Stimulated activated CD4-positive, alpha-beta T cell treated with anti-CD3 and anti-CD28 coated beads, Interleukin-15, amount 100 ng/mL, for 1 hour (primary cell): ENCODE measurements at regions not wholly inside any gene's neighbourhood (a gene's known extent, or its start where the extent isn't known, plus 50 kb on each side); places are given as distances from the start of the nearest gene placed in this dataset.

ENCODE experiments used
- DNase-seq, 2 donors: peaks; one replicate each; pipeline ENCODE4 v3.0.0-alpha.2; 2020; ENCODE audit warnings: low read depth in 1 of 2, low spot score in 1 of 2

DNA sequence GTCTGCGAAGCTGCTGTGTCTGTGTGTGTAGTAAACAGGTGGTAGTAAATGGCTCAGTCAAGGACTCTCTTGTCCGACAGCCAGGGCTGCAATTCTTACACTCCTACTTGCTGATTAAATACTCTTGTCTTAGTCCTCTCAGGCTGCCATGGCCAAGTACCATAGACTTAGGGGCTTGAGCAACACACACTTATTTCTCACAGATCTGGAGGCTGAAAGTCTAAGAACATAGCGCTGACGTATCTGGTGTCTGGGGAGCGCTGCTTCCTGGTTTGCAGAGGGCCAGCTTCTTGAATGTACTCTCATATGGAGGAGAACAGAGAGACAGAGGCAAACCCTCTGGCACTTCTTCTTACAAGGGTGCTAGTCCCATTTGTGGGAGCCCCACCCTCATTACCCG is 411.0 kb downstream of the MED10 start:
- DNase-seq = no peak

DNA sequence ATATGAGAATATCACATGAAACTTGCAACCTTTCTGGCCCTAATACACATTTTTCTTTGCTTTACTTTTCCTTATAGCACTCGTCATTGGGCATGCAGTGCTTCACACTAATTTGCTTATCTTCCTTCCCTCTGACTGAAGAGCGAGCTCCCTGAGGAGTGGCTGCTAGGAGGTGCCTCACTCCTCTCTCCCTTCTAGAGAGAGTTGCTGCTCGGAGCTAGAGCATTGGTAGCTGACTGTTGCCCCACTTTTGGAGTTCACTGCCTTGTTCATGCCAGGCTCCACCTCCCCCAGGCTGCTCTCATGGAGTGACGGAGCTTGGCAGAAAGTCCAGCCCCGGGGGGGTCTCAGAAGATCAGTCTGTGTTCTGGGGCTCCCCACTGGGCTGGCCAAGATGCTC is 413.2 kb downstream of the MED10 start:
- DNase-seq = no peak

DNA sequence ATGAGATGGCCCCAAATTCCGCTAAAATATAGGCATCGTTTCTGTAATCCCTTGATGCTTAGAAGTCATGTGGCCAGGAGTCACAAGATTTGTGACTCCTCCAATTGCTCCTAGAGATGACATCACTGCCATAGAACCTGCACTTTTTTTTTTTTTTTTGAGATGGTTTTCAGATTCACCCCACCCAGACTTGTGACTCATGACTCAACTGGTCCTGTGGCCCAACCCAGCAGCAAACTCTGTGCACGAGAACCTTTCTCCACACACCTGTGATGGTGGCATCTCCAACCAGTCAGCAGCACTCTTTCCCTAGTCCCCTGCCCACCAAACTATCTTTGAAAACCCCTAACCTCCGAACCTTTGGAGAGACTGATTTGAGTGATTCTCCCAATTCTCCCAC is 414.0 kb downstream of the MED10 start:
- DNase-seq = no peak

DNA sequence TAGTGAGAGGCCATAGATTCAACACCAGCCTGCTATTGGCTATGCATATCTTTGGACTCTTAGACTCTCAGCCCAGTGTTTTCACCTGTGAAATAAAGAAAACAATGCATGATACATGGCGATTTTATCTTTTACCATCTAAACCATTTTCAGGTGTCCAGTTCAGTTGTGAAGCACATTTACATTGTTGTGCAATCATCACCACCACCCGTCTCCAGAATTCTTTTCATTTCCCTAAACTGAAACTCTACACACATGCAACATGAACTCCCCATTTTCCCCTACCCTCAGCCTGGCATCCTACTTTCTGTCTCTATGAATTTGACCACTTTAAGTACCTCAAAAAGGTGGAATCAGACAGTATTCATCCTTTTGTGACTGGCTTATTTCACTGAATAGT is 420.6 kb downstream of the MED10 start:
- no peak for DNase-seq

DNA sequence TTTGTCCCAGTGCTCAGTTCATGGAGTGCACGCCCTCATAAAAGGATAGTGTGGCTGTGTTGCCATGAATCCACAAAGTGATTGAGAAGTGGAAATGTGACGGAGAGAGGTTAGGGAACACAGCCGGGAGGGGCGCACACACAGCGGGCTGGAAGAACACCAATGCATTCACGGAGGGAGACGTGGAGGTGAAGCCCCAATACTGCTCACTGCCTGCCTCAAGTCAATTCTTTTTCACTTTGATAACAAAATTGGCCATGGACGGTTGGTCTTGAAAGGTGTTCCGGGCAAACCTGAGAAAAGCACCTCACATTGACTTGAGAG is 424.1 kb downstream of the MED10 start:
- DNase-seq = no peak

DNA sequence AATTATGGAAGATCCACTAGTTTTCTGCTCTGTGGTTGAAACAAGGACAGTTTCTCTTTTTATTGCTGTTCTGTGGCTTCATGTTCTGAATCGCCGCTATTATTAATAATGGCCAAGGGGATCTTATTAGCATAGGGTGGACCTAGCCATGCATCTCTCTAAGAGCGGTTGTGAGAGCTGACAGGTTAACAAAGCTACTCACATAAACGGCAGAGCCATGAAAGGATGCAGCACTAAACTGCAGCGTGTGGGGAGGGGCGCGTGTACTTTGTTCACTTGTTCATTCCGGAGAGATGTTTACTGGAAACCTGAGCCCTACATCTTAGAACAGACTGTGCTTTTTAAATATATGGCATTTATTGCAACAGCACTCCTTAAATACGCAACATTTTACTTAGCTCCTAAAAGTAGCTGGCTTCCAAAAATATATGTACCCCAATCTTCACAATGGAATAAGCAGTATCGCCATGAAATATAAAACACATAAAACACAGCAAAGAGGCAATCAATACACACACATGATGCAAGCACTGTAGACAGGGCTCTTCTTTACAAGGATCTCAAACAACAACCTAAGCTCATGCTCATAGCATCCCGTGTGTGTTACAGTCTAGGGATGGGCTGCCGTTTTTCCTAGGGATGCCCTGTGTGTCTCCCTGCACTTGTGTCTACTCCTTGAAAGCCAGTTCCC is 424.6 kb downstream of the MED10 start:
- DNase-seq = no peak

DNA sequence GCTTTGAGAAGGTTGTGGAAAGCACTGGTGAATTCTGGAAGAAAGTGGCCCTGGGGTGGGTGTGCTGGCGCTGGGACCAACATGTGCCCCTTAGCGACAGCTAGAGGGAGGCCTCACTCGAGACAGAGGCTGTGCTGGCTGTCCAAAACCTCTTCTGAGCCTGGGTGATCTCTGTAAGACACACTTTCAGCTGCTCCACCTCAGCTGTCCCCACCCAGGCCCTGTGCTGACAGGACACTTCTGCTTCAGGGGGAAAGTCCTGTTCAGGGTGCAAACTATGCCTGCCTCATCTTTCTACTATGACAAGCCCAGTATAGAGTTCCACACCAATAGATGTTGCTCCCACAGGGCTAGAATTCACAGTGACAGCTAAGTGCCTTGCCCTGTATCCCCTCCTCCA is 426.4 kb downstream of the MED10 start:
- no peak for DNase-seq

DNA sequence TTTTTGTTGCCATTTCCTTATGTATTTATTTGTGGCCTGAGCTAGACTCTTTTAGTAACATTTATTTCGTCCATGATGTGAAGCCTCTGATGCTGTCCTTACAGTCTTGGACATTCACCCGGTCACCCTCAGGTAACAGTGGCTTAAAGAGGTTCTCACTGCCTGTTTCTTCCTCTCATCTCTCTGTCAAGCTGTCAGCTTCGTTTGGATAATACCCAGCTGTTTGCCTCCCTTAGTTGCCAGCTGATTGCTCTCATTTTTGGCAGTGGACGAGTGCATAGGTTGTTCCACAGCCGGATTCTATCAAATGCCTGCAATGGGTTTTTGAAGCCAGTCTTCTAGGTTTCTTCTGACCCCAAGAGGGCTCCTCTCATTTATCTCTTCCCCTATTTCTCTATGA is 427.7 kb downstream of the MED10 start:
- DNase-seq = no peak

DNA sequence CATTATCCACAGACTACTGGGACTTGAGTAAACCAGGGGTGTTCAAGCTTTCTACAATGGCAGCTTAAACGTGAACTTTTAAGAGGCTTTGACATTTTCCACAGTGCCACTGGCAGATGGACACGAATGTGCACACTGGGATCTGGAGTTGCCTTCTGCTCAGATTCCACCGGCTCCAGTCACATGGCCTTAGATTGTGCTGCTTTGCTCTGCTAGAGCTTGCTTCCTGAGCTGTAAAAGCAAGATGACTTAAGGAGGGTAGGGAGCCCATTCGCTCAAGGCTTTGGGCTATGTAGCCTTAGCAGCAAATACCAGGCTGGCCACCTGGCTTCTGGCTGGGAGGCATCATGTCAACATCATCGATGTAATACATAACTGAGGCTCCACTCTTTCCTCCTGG is 436.9 kb downstream of the MED10 start:
- no peak for DNase-seq

DNA sequence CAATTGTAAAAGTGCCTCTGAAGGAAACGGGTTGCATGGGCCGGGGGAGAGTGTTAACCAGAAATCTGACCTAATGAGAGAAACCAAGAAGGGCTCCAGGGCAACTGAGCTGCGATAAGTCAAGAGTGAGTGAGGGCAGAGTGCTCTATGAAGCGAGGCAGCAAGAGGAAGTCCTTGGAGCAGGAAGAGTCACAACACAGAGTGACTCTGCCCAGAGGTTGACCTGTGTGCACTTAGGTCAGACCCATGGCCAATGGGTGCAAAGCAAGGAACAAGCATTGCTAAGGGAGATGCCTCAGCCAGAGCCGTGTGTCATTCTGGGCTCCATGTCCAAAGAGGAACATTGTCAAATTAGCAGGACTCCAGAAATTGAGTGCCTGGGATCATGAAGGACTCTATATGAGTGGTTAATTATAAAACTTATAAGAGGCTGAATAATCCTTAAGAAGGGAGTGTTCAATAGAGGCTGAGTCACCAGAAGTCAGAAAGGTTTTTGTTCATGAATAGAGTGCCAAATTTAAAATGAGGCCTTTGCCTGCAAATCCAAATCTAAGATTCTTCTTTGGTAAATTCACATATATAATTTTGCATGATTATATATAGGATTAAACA is 438.5 kb downstream of the MED10 start:
- DNase-seq = no peak

DNA sequence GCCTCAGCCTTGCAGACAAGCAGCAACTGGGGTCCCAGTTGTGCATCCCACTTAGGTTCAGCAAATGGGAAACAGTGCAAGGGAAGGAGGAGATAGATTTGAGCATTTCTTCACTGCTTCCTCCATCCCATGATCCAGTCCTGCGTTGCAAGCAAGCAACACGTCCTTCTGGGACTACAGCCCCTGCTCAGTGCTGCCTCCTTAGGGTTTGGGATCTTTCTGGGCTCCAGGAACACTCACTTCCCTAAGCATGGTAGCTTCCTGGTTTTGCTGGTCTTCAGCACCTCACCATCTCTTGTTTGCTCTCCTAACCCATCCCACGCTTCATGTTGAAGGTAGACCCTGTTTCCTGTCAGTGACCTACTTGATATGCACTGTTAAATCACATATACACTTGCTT is 444.7 kb downstream of the MED10 start:
- no peak for DNase-seq

DNA sequence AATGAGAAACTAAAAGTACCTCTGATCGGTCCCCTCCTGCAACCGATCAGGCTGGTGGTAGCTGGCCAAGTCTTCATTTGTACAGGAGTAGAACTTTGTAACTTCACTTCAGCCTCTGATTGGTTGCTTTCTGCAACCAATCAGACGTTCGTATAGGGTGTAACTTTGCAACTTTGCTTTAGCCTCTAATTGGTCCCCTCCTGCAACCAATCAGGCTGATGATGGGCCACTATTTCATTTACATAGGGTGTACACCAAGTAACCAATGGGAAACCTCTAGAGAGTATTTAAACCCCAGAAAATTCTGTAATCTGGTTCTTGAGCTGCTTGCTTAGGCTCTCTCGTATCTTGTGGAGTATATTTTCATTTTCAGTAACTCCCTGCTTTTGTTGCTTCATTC is 445.5 kb downstream of the MED10 start:
- DNase-seq = no peak

DNA sequence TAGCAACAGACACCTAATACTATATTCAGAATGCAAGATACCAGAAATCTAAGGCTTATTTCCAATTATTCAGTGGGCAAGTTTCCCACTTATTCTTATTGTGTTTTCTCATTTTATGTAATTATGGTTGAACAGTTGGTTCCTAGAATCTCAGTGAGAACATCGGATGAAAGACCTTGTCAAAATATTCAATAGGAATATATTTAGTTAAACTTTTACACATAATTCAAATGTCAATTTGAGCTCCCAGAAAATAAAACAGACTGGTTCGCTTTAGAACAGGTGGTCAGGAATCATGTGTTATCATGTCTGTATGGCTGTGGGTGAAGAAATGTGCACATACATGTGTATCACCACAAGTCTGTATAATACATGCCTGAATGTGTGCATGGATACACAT is 447.8 kb downstream of the MED10 start:
- DNase-seq = no peak

DNA sequence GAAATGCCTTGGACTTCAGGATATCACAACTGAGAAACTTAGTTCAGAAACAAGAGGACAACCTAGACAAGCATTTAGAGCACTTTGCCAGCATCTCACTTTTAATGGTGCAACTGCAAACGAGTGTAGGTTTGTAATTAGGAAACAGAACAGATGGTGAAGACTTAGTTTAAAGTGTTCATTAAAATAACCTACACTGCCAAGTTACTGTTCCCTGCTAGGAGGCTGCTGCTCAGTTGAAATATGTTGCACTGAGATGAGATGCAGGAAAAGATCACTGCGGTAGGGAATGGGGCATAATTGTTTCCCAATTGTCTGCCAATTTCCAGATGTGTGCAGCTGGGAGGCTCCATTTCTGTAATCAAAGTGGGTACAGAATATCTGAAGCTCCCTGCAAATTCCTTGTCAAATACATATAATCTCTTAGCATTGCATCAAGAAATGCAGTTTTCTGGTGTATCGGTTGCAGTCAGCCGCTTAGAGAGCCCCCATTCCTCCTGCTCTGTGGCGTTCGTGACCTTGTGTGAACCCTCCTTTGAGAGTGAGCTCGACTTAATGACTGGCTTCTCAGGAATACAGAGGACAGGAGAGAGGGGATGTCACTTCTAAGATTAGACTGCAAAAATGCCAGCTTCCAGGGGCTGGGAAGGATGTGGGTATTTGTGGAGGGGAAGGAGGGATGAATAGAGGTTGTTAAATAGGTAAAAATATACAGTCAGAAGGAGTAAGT is 448.9 kb downstream of the MED10 start:
- DNase-seq = no peak

DNA sequence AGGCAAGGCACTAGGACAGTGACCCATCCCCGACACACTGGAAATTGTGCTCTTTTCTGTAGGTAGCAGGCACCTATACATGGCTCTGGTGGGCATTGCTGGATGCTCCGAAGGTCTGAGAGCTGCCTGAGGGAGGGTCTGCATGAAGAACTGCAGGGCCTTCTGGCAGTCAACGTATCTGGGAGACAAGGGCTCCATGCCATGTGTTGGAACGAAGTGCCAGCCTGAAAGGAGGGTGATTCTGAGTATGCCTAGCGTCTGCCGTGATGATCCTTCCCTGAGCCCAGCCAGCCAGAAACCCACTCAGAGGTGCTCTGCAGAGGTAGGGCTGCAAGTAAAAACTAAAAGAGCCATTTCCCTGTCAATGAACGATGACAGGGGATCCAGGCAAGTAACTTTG is 453.2 kb downstream of the MED10 start:
- no peak for DNase-seq

DNA sequence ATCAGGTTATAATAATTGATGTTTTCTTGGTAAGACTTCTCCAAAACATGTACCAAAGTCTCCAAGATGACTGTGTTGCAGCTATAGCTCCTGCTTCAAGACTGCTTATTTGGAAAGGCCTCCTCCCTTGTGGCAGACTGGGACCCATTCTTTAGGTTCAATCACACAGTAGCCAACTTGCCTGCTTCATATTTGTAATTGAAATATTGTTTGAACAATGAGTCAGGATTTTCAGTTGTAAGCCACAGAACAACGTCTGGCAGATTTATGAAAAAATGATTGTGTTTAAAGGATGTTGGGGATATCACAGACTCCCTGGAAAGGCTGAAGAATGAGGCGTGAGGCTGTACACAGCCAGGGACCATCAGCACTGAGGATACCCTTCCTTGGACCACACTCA is 458.9 kb downstream of the MED10 start:
- no peak for DNase-seq

DNA sequence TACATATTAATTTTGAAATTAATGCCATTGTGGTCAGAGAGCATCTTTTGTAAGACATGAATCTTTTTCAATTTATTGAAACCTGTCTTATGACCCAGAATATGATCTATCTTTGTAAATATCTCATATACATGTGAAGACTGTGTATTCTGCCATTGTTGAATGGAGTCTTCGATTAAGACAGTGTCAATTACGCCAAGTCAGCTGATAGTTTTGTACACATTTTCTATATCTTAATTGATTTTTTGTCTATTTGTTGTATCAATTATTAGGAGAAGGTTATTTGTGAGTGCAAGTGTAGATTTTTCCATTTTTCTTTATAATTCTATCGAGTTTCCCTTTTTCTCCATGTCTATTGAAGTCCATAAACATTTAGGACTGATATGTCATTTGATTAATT is 471.6 kb downstream of the MED10 start:
- no peak for DNase-seq

DNA sequence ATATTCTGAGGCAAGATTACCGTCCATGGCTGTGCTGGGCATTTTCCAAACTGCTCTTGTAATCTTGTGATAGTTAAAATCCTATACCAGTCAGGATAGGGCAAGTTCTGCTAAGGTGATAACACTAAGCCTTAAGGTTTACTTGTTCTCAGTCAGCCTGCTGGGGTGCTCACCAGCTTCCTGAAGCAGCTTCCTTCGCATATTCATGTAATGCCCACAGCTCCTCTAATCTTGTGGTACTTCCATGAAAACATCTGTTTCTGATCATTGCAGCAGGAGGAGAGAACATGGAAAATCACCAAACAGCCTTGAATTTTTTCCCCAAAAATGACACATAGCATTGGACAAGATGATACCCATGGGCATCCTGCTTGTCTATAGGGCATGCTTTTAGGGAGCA is 473.2 kb downstream of the MED10 start:
- no peak for DNase-seq

DNA sequence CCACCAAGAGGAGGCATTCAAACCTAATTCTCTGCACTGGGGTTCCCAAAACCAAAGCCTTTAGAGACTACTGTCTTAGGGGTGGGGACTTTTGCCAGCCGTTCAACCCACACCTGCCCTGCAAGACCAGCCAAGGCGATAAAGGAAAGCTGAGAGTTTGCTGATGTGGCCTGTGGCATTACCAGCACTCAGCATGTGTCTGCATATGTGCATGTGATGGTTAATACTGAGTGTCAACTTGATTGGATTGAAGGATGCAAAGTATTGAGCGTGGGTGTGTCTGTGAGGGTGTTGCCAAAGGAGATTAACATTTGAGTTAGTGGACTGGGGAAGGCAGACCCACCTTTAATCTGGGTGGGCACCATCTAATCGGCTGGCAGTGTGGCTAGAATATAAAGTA is 474.2 kb downstream of the MED10 start:
- DNase-seq = no peak

DNA sequence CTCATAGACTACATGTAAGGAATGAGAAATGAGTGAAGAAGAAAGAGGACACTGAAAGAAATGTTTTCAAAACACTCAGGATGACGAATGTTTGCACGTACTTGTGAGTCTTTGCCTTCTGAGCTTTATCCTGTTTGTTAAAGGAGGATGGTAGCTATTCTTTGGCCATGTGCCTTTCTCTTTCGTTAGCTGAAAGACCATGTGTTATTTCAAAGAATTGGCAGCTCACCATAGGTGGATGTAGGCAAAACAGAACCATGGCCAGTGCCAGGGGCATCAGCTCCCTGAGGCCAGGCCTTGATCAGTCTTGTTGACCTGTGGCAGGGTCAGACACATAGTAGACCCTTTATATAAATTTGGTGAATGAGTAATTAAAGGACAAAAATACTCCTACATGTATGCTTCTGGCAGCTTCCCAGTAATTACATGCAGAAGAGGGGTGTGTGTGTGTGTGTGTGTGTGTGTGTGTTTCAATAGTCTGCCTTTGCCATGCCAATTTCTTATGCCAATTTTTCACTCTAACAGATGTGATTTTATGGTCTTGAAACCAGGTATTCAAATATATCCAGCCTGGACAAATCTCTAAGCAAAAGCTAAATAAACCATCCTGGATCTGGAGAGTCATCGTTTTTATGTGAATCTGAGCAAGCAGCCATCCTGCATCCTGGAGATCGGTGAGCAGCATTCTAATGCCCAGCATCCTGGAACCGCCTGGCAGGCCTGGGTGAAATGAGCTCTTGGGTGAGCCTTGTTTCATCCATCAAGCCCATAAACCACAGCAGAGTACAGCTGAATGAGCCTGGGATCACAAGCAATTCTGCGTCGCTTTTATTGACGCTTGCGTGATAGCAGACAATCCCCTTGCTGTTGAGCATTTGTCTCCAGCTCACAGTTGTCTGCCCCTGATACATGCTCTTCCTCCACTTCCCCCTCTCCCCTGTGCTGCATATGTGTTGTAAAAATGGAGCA is 475.4 kb downstream of the MED10 start:
- no peak for DNase-seq

DNA sequence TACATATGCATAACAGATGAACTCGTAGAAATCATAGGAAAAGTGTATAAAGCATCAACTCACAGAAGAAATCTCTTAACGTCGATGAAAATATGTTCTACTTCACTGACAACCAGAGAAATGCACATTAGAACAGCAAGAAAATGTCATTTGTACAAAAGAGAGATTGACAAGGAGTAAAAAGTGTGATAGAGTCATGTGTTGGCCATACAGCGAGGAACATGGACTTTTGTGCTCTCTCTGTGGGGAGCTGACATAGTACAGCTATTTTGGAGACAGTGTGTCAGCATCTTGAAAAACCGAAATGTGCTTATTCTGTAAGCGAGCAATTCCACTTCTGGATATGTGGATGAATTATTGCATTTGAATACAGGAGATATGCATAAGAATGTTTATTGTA is 477.9 kb downstream of the ICE1 start:
- DNase-seq = no peak

DNA sequence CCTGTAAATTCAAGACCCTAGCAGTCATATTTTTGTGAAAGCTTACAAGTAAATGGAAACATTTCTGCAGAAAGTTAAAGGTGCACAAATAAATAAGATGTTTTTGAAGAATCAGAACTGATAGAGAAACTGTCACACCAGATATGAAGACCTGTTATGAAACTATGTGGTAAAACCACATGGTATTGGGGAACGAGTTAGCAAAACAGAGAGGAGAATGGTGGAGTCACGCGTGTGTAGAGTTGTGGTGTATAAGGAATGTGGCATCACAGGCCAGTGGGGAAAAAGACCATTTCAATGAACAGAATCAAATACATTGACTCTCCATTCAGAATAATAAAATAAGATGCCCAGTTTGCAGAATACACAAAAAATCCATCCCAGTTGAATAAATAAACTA is 477.2 kb downstream of the ICE1 start:
- DNase-seq = no peak
